ENCODE measurements at regions not wholly inside any gene's neighbourhood (a gene's known extent, or its start where the extent isn't known, plus 50 kb on each side); places are given as distances from the start of the nearest gene placed in this dataset.
A peak's percentile ranks its signal among the peaks of the same experiment; 100 is the strongest.

- TF ChIP-seq, protein P1, sequence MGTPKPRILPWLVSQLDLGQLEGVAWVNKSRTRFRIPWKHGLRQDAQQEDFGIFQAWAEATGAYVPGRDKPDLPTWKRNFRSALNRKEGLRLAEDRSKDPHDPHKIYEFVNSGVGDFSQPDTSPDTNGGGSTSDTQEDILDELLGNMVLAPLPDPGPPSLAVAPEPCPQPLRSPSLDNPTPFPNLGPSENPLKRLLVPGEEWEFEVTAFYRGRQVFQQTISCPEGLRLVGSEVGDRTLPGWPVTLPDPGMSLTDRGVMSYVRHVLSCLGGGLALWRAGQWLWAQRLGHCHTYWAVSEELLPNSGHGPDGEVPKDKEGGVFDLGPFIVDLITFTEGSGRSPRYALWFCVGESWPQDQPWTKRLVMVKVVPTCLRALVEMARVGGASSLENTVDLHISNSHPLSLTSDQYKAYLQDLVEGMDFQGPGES (IDR thresholded peaks at IDR 0.05; ENCODE audit: low read depth, low read length), result no peak
These were observed 855.9 kb upstream of the KLHL1 start (continued) for GRCh38 chr13:70964124-70964523.

DNA sequence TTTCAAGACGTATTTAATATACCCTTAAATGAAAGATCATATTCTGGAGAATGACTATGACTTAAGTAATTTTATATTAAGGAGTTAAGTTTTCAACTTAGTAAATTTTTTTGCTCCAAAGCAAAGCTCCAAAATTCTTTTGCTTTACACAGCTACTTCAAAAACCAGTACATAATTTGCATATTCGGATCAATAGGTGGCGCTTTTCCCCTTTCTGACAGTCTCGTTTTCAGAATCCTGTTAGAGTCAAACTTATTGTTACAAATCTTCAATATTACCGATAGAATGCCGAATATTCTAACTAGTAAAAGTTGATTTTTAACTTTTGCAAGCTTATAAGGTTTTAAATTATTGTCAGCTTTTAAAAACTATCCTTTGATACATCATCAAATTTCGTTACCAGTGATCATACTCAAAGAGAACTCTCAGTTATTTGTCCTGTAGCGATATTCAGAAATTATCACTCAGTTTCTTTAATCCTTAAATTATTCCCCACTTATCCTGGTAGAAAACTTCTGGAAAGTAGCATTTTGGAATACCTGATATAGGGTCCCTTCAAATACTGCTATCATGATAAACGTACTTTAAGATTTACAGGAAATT, 852.7 kb upstream of the KLHL1 start:
- H3K9me3 ChIP-seq, result no peaks in the 10 kb centered on the region
- no peak overlapping the region for H3K4me2 ChIP-seq
- H3K4me1 ChIP-seq (ENCODE audit: control insufficient read depth in 1 of 2, insufficient read depth in 2 of 2, low read depth in 1 of 2, low read length in 1 of 2), result no peaks in the 10 kb centered on the region; a peak in 1 of 4 replicates
- TF ChIP-seq, protein P1 (IDR thresholded peaks at IDR 0.05; ENCODE audit: low read depth, low read length), result no peak
- TF ChIP-seq RAD21 (IDR thresholded peaks at IDR 0.05; ENCODE audit: low read length), result peak; percentile 84
- TF ChIP-seq, protein P2, sequence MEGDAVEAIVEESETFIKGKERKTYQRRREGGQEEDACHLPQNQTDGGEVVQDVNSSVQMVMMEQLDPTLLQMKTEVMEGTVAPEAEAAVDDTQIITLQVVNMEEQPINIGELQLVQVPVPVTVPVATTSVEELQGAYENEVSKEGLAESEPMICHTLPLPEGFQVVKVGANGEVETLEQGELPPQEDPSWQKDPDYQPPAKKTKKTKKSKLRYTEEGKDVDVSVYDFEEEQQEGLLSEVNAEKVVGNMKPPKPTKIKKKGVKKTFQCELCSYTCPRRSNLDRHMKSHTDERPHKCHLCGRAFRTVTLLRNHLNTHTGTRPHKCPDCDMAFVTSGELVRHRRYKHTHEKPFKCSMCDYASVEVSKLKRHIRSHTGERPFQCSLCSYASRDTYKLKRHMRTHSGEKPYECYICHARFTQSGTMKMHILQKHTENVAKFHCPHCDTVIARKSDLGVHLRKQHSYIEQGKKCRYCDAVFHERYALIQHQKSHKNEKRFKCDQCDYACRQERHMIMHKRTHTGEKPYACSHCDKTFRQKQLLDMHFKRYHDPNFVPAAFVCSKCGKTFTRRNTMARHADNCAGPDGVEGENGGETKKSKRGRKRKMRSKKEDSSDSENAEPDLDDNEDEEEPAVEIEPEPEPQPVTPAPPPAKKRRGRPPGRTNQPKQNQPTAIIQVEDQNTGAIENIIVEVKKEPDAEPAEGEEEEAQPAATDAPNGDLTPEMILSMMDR (IDR thresholded peaks at IDR 0.05), result peak; percentile 86
- TF ChIP-seq SIN3A (IDR thresholded peaks at IDR 0.05; ENCODE audit: borderline replicate concordance, low read depth, low read length), result no peak
- TF ChIP-seq SMC3 (IDR thresholded peaks at IDR 0.05; ENCODE audit: low read depth, low read length), result peak; percentile 43
- TF ChIP-seq RFX5 (IDR thresholded peaks at IDR 0.05; ENCODE audit: low read length), result peak; percentile 21; the same call in 1 of the 2 replicates
- peak; percentile 23 for DNase-seq
- no peaks in the 10 kb centered on the region for H3K36me3 ChIP-seq (replicated peaks in 1 of 2; ENCODE audit: control insufficient read depth in 1 of 2, insufficient read depth in 2 of 2, low read length in 1 of 2)
- ChIA-PET POLR2A (no interaction called here), CTCF (interaction anchor here (0.5 to 2.3 kb wide), 41 partner anchors 8 to 1737 kb away, joined by 3 to 14 read pairs (median 4); partner anchors contain the start of gene DACH1)
- H4K20me1 ChIP-seq (ENCODE audit: insufficient read depth), result no peaks in the 10 kb centered on the region
- no peaks in the 10 kb centered on the region for H3K9me2 ChIP-seq
- H3K79me2 ChIP-seq (ENCODE audit: insufficient read depth), result no peaks in the 10 kb centered on the region
- H2AFZ ChIP-seq (ENCODE audit: low read depth), result no peak overlapping the region
- no peaks in the 10 kb centered on the region for H3K27me3 ChIP-seq (ENCODE audit: insufficient read depth)
- H3K27ac ChIP-seq (ENCODE audit: low read depth in 2 of 2, low read length in 1 of 2), result no peak overlapping the region
- no peaks in the 10 kb centered on the region for H3F3A ChIP-seq (replicated peaks; ENCODE audit: insufficient read depth)
- no peak overlapping the region for H3K9ac ChIP-seq
- no peak overlapping the region; a peak in 1 of 4 replicates for H3K4me3 ChIP-seq (ENCODE audit: low read depth in 2 of 2, low read length in 1 of 2)
- whole genome bisulfite sequencing (ENCODE audit: low lambda C conversion rate), result 31% methylated on average over 9 of the region's 9 CpGs

DNA sequence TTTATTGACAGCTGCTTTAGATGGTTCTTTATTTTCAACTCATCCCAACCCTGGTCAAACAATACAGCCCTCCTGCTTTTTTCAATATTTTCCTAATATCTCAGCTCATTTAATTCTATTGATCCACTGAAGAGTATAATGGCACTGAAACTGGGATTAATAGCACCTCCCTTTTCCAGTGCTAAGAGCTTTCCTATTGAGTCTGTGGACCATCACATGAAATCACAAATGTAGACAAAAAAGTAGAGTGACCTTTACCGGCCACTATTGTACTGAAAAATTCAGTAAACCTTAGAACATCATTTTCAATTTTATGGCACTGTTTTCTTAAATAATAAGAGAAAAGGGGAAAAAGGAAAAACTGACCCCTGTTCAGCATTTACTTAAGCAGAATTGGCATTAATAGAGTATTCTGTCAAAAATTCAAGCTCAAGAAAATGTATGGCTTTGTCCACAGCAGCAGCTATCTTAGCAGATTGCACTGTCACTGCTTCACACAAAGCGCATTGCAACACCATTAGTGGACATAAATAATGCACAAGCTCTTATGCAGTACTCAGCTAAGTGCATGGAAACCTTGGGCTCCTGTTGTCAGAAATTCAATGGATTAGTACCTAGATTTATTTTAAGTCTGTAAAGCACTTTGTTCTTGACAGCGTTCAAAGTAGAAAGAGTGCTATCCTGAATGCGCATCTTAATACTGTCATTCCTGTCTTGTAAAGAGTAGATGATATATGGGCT, 851.0 kb upstream of the KLHL1 start:
- TF ChIP-seq USF2 (IDR thresholded peaks at IDR 0.05; ENCODE audit: borderline replicate concordance, low read depth, low read length) (no peak), POLR2AphosphoS5 (IDR thresholded peaks at IDR 0.05; ENCODE audit: low read depth, low read length) (no peak)
- H3K36me3 ChIP-seq (replicated peaks in 1 of 2; ENCODE audit: control insufficient read depth in 1 of 2, insufficient read depth in 2 of 2, low read length in 1 of 2), result no peaks in the 10 kb centered on the region
- ChIA-PET POLR2A (interaction anchor here (0.7 kb wide), 1 partner anchor 275 kb away, joined by 3 read pairs; no protein-coding TSS in a partner anchor), CTCF (interaction anchor here (0.5 to 2.3 kb wide), 10 partner anchors 13 to 1297 kb away, joined by 3 to 7 read pairs (median 3); no protein-coding TSS in a partner anchor)
- H3K4me3 ChIP-seq (ENCODE audit: low read depth in 2 of 2, low read length in 1 of 2), result no peak overlapping the region
- H4K20me1 ChIP-seq (ENCODE audit: insufficient read depth), result no peaks in the 10 kb centered on the region
- no peak overlapping the region for H3K4me2 ChIP-seq
- WGBS (ENCODE audit: low lambda C conversion rate), result 91% methylated on average over 4 of the region's 4 CpGs
- no peak overlapping the region for H3K27ac ChIP-seq (ENCODE audit: low read depth in 2 of 2, low read length in 1 of 2)
- H3K9me2 ChIP-seq, result no peaks in the 10 kb centered on the region
- no peaks in the 10 kb centered on the region; a peak in 1 of 4 replicates for H3K4me1 ChIP-seq (ENCODE audit: control insufficient read depth in 1 of 2, insufficient read depth in 2 of 2, low read depth in 1 of 2, low read length in 1 of 2)
- H3K9me3 ChIP-seq, result no peaks in the 10 kb centered on the region
- H3K9ac ChIP-seq, result no peak overlapping the region
- H3K27me3 ChIP-seq (ENCODE audit: insufficient read depth), result no peaks in the 10 kb centered on the region
- H3K79me2 ChIP-seq (ENCODE audit: insufficient read depth), result no peaks in the 10 kb centered on the region
- no peak for DNase-seq
- H2AFZ ChIP-seq (ENCODE audit: low read depth), result no peak overlapping the region
- H3F3A ChIP-seq (replicated peaks; ENCODE audit: insufficient read depth), result no peaks in the 10 kb centered on the region
